OCI-LY7 (cell line): ENCODE measurements at regions not wholly inside any gene's neighbourhood (a gene's known extent, or its start where the extent isn't known, plus 50 kb on each side); places are given as distances from the start of the nearest gene placed in this dataset.

ENCODE experiments used
- BruUV-seq: library from RNA; stranded (reverse); fragments of 400-500 nt; replicated peaks from 2 replicates; lab custom pipeline; 2021; lab: Mats Ljungman, UMichigan
- CTCF ChIA-PET: fragments of 300-600 bp; sonication (Branson Sonifier 250); formaldehyde crosslinking; loops from one replicate; lab custom pipeline; 2022; ENCODE audit warnings: antibody characterized with exemption; ENCODE audit not compliant: unreplicated experiment; lab: Charles Lee
- POLR2A ChIA-PET: fragments of 300-600 bp; sonication (Branson Sonifier 250); formaldehyde crosslinking; loops from one replicate; lab custom pipeline; 2022; ENCODE audit warnings: antibody characterized with exemption; lab: Charles Lee
- DNase-seq: peaks from one replicate; pipeline ENCODE4 v3.0.0-alpha.2; 2015; ENCODE audit warnings: low spot score
- H2AFZ ChIP-seq: fragments of 200-600 bp; sonication (generic), shearing (Covaris generic); 2 replicates; pipeline ENCODE4 v1.6.1; 2014; ENCODE audit warnings: mild to moderate bottlenecking, antibody characterized with exemption, low read length, moderate library complexity
- H3K27ac ChIP-seq: fragments of 200-600 bp; sonication (generic); 2 replicates; pipeline ENCODE4 v1.5.1; 2014; ENCODE audit warnings: mixed run types, low read depth, mild to moderate bottlenecking, moderate library complexity, low read length, inconsistent platforms; ENCODE audit not compliant: poor library complexity, severe bottlenecking
- H3K36me3 ChIP-seq: fragments of 200-600 bp; sonication (generic); 2 replicates; pipeline ENCODE4 v1.6.1; 2014; ENCODE audit warnings: mild to moderate bottlenecking, antibody characterized with exemption, low read length, moderate library complexity, mixed read lengths; ENCODE audit not compliant: insufficient read depth
- H3K4me1 ChIP-seq: fragments of 200-600 bp; sonication (generic); 2 replicates; pipeline ENCODE4 v1.5.1; 2014; ENCODE audit warnings: mild to moderate bottlenecking, low read length; ENCODE audit not compliant: insufficient read depth, poor library complexity, severe bottlenecking
- H3K4me2 ChIP-seq: fragments of 200-600 bp; sonication (generic); 2 replicates; pipeline ENCODE4 v1.6.1; 2014; ENCODE audit warnings: mild to moderate bottlenecking, low read length
- H3K4me3 ChIP-seq: fragments of 200-600 bp; sonication (generic); 2 replicates; pipeline ENCODE4 v1.5.1; 2014; ENCODE audit warnings: mild to moderate bottlenecking, low read depth, low read length; ENCODE audit not compliant: poor library complexity, severe bottlenecking
- H3K79me2 ChIP-seq: fragments of 200-600 bp; sonication (generic); 2 replicates; pipeline ENCODE4 v1.6.1; 2016; ENCODE audit warnings: low read depth, mild to moderate bottlenecking, low read length, moderate library complexity, mixed read lengths; ENCODE audit not compliant: insufficient read depth
- H3K9me2 ChIP-seq: fragments of 200-600 bp; sonication (generic); 2 replicates; pipeline ENCODE4 v1.6.1; 2016; ENCODE audit warnings: mild to moderate bottlenecking, low read length, mixed read lengths; ENCODE audit not compliant: insufficient read depth
- H3K9me3 ChIP-seq: fragments of 200-600 bp; sonication (generic); 2 replicates; pipeline ENCODE4 v1.6.1; 2014; ENCODE audit warnings: mild to moderate bottlenecking, mixed run types, low read length, mixed read lengths
- H4K20me1 ChIP-seq: fragments of 200-600 bp; sonication (generic); 2 replicates; pipeline ENCODE4 v1.6.1; 2014; ENCODE audit warnings: mild to moderate bottlenecking, antibody characterized with exemption, low read length, moderate library complexity, mixed read lengths; ENCODE audit not compliant: insufficient read depth
- CTCF ChIP-seq: fragments of 200-600 bp; sonication (generic); conservative IDR thresholded peaks from 2 replicates; pipeline ENCODE4 v1.5.1; 2014; ENCODE audit warnings: mild to moderate bottlenecking, antibody characterized with exemption, low read length, moderate library complexity, mixed read lengths
- EZH2phosphoT487 ChIP-seq: fragments of 200-600 bp; sonication (generic); IDR thresholded peaks from 2 replicates; pipeline ENCODE4 v1.6.1; 2018; ENCODE audit warnings: low read depth, borderline replicate concordance, mild to moderate bottlenecking, mixed run types, antibody characterized with exemption, low read length, moderate library complexity, mixed read lengths
- intact Hi-C: fragments of 100-400 bp; cut with micrococcal nuclease; formaldehyde crosslinking; loops from one replicate; pipeline ENCODE4 v1.10.0; 2022; ENCODE audit not compliant: unreplicated experiment

DNA sequence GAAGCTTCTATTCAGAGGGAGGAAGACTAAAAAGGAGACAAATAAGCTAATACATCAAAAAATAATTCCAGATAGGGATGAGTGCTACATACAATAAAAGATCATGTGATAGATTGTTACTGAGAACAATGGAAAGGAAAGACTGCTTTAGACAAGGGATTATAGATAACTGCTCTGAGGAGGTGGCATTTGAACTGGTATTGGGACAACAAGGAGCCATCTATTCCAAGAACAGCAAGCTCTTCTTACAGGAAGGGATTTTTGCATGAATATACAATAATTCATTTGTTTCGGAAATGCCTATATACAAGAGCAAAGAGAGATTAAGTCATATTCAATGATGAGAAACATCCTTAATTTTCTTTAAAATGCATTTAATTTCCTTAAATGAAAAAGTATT, 540.5 kb upstream of the KLF12 start:
- H3K4me1 ChIP-seq: no peaks in the 10 kb centered on the region
- CTCF ChIA-PET: interaction anchor here (0.6 kb wide), 1 partner anchor 115 kb away, joined by 3 read pairs; no protein-coding TSS in a partner anchor
- H3K4me3 ChIP-seq: no peak overlapping the region
- H3K9me2 ChIP-seq: no peaks in the 10 kb centered on the region
- POLR2A ChIA-PET: interaction anchor here (0.6 to 1.3 kb wide), 2 partner anchors 31 to 827 kb away, joined by 3 to 4 read pairs; no protein-coding TSS in a partner anchor
- intact Hi-C loops: no loop called here
- H3K27ac ChIP-seq: no peak overlapping the region
- H2AFZ ChIP-seq: no peak overlapping the region
- H3K9me3 ChIP-seq: no peaks in the 10 kb centered on the region
- no TSS peak for BruUV-seq
- H4K20me1 ChIP-seq: no peaks in the 10 kb centered on the region
- H3K79me2 ChIP-seq: no peaks in the 10 kb centered on the region
- TF ChIP-seq CTCF (no peak), EZH2phosphoT487 (no peak)
- no peaks in the 10 kb centered on the region for H3K36me3 ChIP-seq
- no peak overlapping the region for H3K4me2 ChIP-seq
- no peak for DNase-seq

- POLR2A ChIA-PET: no interaction called here
- H3K27ac ChIP-seq: no peak overlapping the region
- no TSS peak for BruUV-seq
- no peaks in the 10 kb centered on the region for H3K9me2 ChIP-seq
- no peak overlapping the region for H3K4me3 ChIP-seq
- TF ChIP-seq CTCF (no peak), EZH2phosphoT487 (no peak)
- DNase-seq: no peak
- H2AFZ ChIP-seq: no peak overlapping the region
- H3K36me3 ChIP-seq: no peaks in the 10 kb centered on the region
- H3K9me3 ChIP-seq: no peaks in the 10 kb centered on the region
- no peaks in the 10 kb centered on the region for H3K4me1 ChIP-seq
- H3K4me2 ChIP-seq: no peak overlapping the region
- CTCF ChIA-PET: no interaction called here
- no peaks in the 10 kb centered on the region for H4K20me1 ChIP-seq
- intact Hi-C loops: no loop called here
- H3K79me2 ChIP-seq: no peaks in the 10 kb centered on the region
Observed at GRCh38 chr13:74669149-74669548, 534.9 kb upstream of the KLF12 start.

DNA sequence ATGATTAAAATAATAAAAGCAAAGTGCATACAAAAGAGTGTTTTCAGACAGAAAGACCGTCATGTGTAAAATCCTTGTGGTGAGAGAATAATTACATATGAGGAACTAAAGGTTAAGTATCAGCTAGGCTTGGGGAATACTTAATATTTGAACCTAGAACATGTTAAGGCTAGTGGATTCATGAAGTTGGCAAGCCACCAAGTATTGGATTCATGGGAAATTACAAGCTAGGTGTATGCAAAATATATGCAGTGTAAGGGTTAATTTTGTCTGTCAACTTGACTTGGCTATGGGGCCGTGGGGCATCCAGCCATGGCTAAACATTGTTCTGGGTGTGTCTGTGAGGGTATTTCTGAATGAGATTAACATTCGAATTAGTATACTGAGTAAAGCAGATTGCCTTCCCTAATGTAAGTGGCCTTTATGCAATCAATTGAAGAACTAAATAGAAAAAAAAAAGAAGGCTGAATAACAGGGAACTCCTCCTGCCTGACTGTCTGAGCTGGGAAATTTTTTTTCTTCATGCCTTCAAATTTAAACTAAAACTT, 533.5 kb upstream of the KLF12 start:
- intact Hi-C loops: no loop called here
- no peaks in the 10 kb centered on the region for H4K20me1 ChIP-seq
- no peak for DNase-seq

More for the DNA sequence above, 533.5 kb upstream of the KLF12 start:
- TF ChIP-seq CTCF (no peak), EZH2phosphoT487 (no peak)
- no peaks in the 10 kb centered on the region for H3K36me3 ChIP-seq
- H3K4me1 ChIP-seq: no peaks in the 10 kb centered on the region
- no peak overlapping the region for H3K4me2 ChIP-seq
- CTCF ChIA-PET: no interaction called here
- no peaks in the 10 kb centered on the region for H3K9me3 ChIP-seq
- POLR2A ChIA-PET: no interaction called here
- H3K4me3 ChIP-seq: no peak overlapping the region
- H3K9me2 ChIP-seq: no peaks in the 10 kb centered on the region
- no peak overlapping the region for H3K27ac ChIP-seq
- H3K79me2 ChIP-seq: no peaks in the 10 kb centered on the region
- no peak overlapping the region for H2AFZ ChIP-seq
- no TSS peak for BruUV-seq
